ENCODE measurements at regions not wholly inside any gene's neighbourhood (a gene's known extent, or its start where the extent isn't known, plus 50 kb on each side); places are given as distances from the start of the nearest gene placed in this dataset.

GRCh38 chr2:207265332-207265731, 99.6 kb upstream of the KLF7 start:
- TF ChIP-seq POLR2A (IDR thresholded peaks at IDR 0.05; ENCODE audit: low read depth) (no peak), EP300 (IDR thresholded peaks at IDR 0.05) (no peak)
- TF ChIP-seq, protein P1, sequence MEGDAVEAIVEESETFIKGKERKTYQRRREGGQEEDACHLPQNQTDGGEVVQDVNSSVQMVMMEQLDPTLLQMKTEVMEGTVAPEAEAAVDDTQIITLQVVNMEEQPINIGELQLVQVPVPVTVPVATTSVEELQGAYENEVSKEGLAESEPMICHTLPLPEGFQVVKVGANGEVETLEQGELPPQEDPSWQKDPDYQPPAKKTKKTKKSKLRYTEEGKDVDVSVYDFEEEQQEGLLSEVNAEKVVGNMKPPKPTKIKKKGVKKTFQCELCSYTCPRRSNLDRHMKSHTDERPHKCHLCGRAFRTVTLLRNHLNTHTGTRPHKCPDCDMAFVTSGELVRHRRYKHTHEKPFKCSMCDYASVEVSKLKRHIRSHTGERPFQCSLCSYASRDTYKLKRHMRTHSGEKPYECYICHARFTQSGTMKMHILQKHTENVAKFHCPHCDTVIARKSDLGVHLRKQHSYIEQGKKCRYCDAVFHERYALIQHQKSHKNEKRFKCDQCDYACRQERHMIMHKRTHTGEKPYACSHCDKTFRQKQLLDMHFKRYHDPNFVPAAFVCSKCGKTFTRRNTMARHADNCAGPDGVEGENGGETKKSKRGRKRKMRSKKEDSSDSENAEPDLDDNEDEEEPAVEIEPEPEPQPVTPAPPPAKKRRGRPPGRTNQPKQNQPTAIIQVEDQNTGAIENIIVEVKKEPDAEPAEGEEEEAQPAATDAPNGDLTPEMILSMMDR (IDR thresholded peaks at IDR 0.05): no peak
